H1 (cell line): ENCODE measurements at regions not wholly inside any gene's neighbourhood (a gene's known extent, or its start where the extent isn't known, plus 50 kb on each side); places are given as distances from the start of the nearest gene placed in this dataset.

ENCODE experiments used
- CTCF ChIA-PET: fragments of 300-600 bp; sonication (Branson Sonifier 250); formaldehyde crosslinking; loops from one replicate; lab custom pipeline; 2021; ENCODE audit not compliant: partially characterized antibody; lab: Charles Lee
- POLR2A ChIA-PET: fragments of 300-600 bp; sonication (Branson Sonifier 250); formaldehyde crosslinking; loops from one replicate; lab custom pipeline; 2021; ENCODE audit warnings: inconsistent platforms; ENCODE audit not compliant: partially characterized antibody; lab: Charles Lee
- DNase-seq, 2 experiments: peaks; one replicate each; pipeline versions ENCODE4 v3.0.0 to v3.0.0-alpha.2; 2010 to 2022; ENCODE audit warnings: low spot score in 2 of 2, low read depth in 1 of 2, mixed read lengths in 1 of 2
- FAIRE-seq: peaks from 2 replicates; lab custom pipeline; 2011; peaks lifted over from hg19 to GRCh38; lab: Jason Lieb, UNC
- H2AFZ ChIP-seq: 2 replicates; pipeline ENCODE4 v1.8.1; 2012; ENCODE audit warnings: low read length, inconsistent platforms
- H2AK5ac ChIP-seq: 2 replicates; pipeline ENCODE4 v1.6.1; 2013; ENCODE audit warnings: low read depth, low read length
- H2BK120ac ChIP-seq: replicated peaks from 2 replicates; pipeline ENCODE3; 2013; ENCODE audit warnings: low read depth, low read length, inconsistent platforms
- H2BK12ac ChIP-seq: 2 replicates; pipeline ENCODE4 v1.6.1; 2013; ENCODE audit warnings: low read depth, low read length
- H2BK15ac ChIP-seq: 2 replicates; pipeline ENCODE4 v1.6.1; 2013; ENCODE audit warnings: low read length
- H2BK20ac ChIP-seq: 2 replicates; pipeline ENCODE4 v1.6.1; 2013; ENCODE audit warnings: low read length
- H2BK5ac ChIP-seq: 2 replicates; pipeline ENCODE4 v1.6.1; 2013; ENCODE audit warnings: low read depth, low read length
- H3K14ac ChIP-seq: 2 replicates; pipeline ENCODE4 v1.6.1; 2013; ENCODE audit warnings: inconsistent platforms; ENCODE audit not compliant: insufficient read length
- H3K18ac ChIP-seq: 2 replicates; pipeline ENCODE4 v1.6.1; 2013; ENCODE audit warnings: low read length; ENCODE audit errors: extremely low read depth
- H3K23ac ChIP-seq: 2 replicates; pipeline ENCODE4 v1.6.1; 2013; ENCODE audit warnings: inconsistent platforms; ENCODE audit not compliant: insufficient read length
- H3K23me2 ChIP-seq: 2 replicates; pipeline ENCODE4 v1.6.1; 2013; ENCODE audit warnings: low read depth, low read length
- H3K27ac ChIP-seq: 2 replicates; pipeline ENCODE4 v1.6.1; 2011; ENCODE audit warnings: low read depth, low read length, inconsistent platforms
- H3K27me3 ChIP-seq, 4 experiments: replicated peaks in 1 of 4; 1 replicate in 1 of 4; 2 replicates in 3 of 4; pipeline versions ENCODE4 v1.6.1 to v1.8.1; 2011 to 2013; ENCODE audit warnings: low read length in 3 of 4, mild to moderate bottlenecking in 3 of 4, inconsistent platforms in 2 of 4, mixed read lengths in 2 of 4, moderate library complexity in 1 of 4; ENCODE audit not compliant: control insufficient read depth in 3 of 4, insufficient read depth in 3 of 4; ENCODE audit errors: extremely low read depth in 1 of 4
- H3K36me3 ChIP-seq, 4 experiments: 2 replicates each; pipeline versions ENCODE4 v1.6.1 to v1.8.1; 2011 to 2013; ENCODE audit warnings: mild to moderate bottlenecking in 4 of 4, low read length in 3 of 4, moderate library complexity in 2 of 4, control low read depth in 1 of 4, inconsistent platforms in 1 of 4; ENCODE audit not compliant: insufficient read depth in 4 of 4, control insufficient read depth in 2 of 4
- H3K4ac ChIP-seq: replicated peaks from 2 replicates; pipeline ENCODE3; 2013; ENCODE audit warnings: low read length, low read depth, mixed read lengths, inconsistent platforms; ENCODE audit not compliant: insufficient read length
- H3K4me1 ChIP-seq, 4 experiments: replicated peaks in 1 of 4; 1 replicate in 1 of 4; 2 replicates in 3 of 4; pipeline versions ENCODE4 v1.6.1 to v1.8.1; 2011 to 2013; ENCODE audit warnings: low read length in 3 of 4, inconsistent platforms in 2 of 4, mixed read lengths in 1 of 4; ENCODE audit not compliant: insufficient read depth in 4 of 4, control insufficient read depth in 3 of 4
- H3K4me2 ChIP-seq, 2 experiments: 2 replicates each; pipeline versions ENCODE4 v1.6.1 to v1.8.1; 2011 to 2013; ENCODE audit warnings: low read depth in 2 of 2, low read length in 2 of 2, control low read depth in 1 of 2, inconsistent platforms in 1 of 2, mild to moderate bottlenecking in 1 of 2; ENCODE audit not compliant: insufficient read depth in 1 of 2
- H3K4me3 ChIP-seq, 4 experiments: fragments of 200-600, 300-600 bp in 1 of 4; sonication (generic), shearing (Covaris generic), sonication (Bioruptor Twin) in 1 of 4; 2 replicates each; pipeline versions ENCODE4 v1.5.1 to v1.8.1; 2011 to 2016; ENCODE audit warnings: low read length in 4 of 4, low read depth in 3 of 4, control low read depth in 2 of 4, inconsistent platforms in 2 of 4, mild to moderate bottlenecking in 2 of 4, mixed read lengths in 1 of 4, moderate library complexity in 1 of 4; ENCODE audit not compliant: insufficient read depth in 2 of 4; ENCODE audit errors: extremely low read depth in 1 of 4
- H3K56ac ChIP-seq: replicated peaks from 2 replicates; pipeline ENCODE3; 2013; ENCODE audit warnings: low read depth, mild to moderate bottlenecking, mixed read lengths, low read length, inconsistent platforms; ENCODE audit not compliant: insufficient read length
- H3K79me1 ChIP-seq: 2 replicates; pipeline ENCODE4 v1.6.1; 2013; ENCODE audit warnings: low read depth, low read length, control low read depth
- H3K79me2 ChIP-seq, 2 experiments: 2 replicates each; pipeline versions ENCODE4 v1.6.1 to v1.8.1; 2012 to 2013; ENCODE audit warnings: low read length in 2 of 2, mild to moderate bottlenecking in 2 of 2, inconsistent platforms in 1 of 2; ENCODE audit not compliant: insufficient read depth in 2 of 2, control insufficient read depth in 1 of 2
- H3K9ac ChIP-seq, 4 experiments: replicated peaks in 1 of 4; 1 replicate in 1 of 4; 2 replicates in 3 of 4; pipeline versions ENCODE4 v1.6.1 to v1.8.1; 2011 to 2013; ENCODE audit warnings: low read depth in 3 of 4, low read length in 3 of 4, control low read depth in 2 of 4, mild to moderate bottlenecking in 2 of 4, moderate library complexity in 2 of 4, inconsistent platforms in 1 of 4; ENCODE audit errors: extremely low read depth in 1 of 4
- H3K9me3 ChIP-seq, 2 experiments: 2 replicates each; pipeline versions ENCODE4 v1.6.1 to v1.8.1; 2012 to 2013; ENCODE audit warnings: mild to moderate bottlenecking in 2 of 2, moderate library complexity in 2 of 2, control low read depth in 1 of 2, inconsistent platforms in 1 of 2, low read depth in 1 of 2, low read length in 1 of 2, mixed read lengths in 1 of 2; ENCODE audit not compliant: insufficient read depth in 2 of 2
- H4K20me1 ChIP-seq, 2 experiments: replicated peaks in 1 of 2; 2 replicates each; pipeline versions ENCODE3 to v1.8.1; 2011 to 2013; ENCODE audit warnings: inconsistent platforms in 2 of 2, low read length in 2 of 2, mild to moderate bottlenecking in 1 of 2; ENCODE audit not compliant: insufficient read depth in 2 of 2, control insufficient read depth in 1 of 2
- H4K5ac ChIP-seq: 2 replicates; pipeline ENCODE4 v1.6.1; 2013; ENCODE audit warnings: low read length, low read depth, mixed read lengths, inconsistent platforms; ENCODE audit not compliant: insufficient read length
- H4K8ac ChIP-seq: 2 replicates; pipeline ENCODE4 v1.8.0; 2013; ENCODE audit warnings: mild to moderate bottlenecking, moderate library complexity, low read length, inconsistent platforms; ENCODE audit not compliant: insufficient read depth; ENCODE audit errors: extremely low read depth
- H4K91ac ChIP-seq: replicated peaks from 2 replicates; pipeline ENCODE3; 2013; ENCODE audit warnings: low read length, mixed read lengths, inconsistent platforms; ENCODE audit not compliant: insufficient read length
- ASH2L ChIP-seq: fragments of 200-600, 300-600 bp; sonication (generic); IDR thresholded peaks from one replicate; pipeline ENCODE4 v1.7.1; 2017; ENCODE audit warnings: low read length
- CBX5 ChIP-seq: fragments of 300-800, 300-1000 bp; sonication (generic); IDR thresholded peaks from 2 replicates; pipeline ENCODE4 v1.7.1; 2016; ENCODE audit warnings: antibody characterized with exemption, low read length, low read depth
- CBX8 ChIP-seq: fragments of 300-800, 300-1000 bp; sonication (generic); IDR thresholded peaks from 2 replicates; pipeline ENCODE4 v1.7.1; 2016; ENCODE audit warnings: low read depth, low read length, borderline replicate concordance
- CREB1 ChIP-seq: IDR thresholded peaks from 2 replicates; pipeline ENCODE4 v1.6.1; 2012; ENCODE audit warnings: inconsistent platforms
- CTCF ChIP-seq, 3 experiments: IDR thresholded peaks; 1 replicate in 2 of 3; 2 replicates in 1 of 3; pipeline versions ENCODE4 v1.5.1 to v1.6.1; 2011; ENCODE audit warnings: low read length in 3 of 3, mild to moderate bottlenecking in 3 of 3, inconsistent platforms in 2 of 3, low read depth in 1 of 3, moderate library complexity in 1 of 3; ENCODE audit not compliant: insufficient read depth in 1 of 3; ENCODE audit errors: control extremely low read depth in 1 of 3
- NANOG ChIP-seq: IDR thresholded peaks from 2 replicates; pipeline ENCODE4 v1.6.1; 2011; ENCODE audit warnings: low read length, low read depth, mild to moderate bottlenecking, inconsistent platforms; ENCODE audit not compliant: insufficient read depth, poor library complexity, severe bottlenecking
- SIRT6 ChIP-seq: IDR thresholded peaks from one replicate; pipeline ENCODE4 v1.7.1; 2012; ENCODE audit warnings: low read length, inconsistent platforms
- SP1 ChIP-seq: IDR thresholded peaks from 2 replicates; pipeline ENCODE4 v1.6.1; 2011; ENCODE audit warnings: low read depth, low read length
- SP4 ChIP-seq: IDR thresholded peaks from 2 replicates; pipeline ENCODE4 v1.6.1; 2012; ENCODE audit warnings: low read length, inconsistent platforms
- ZNF274 ChIP-seq: IDR thresholded peaks from 2 replicates; pipeline ENCODE4 v1.7.0; 2012; ENCODE audit warnings: low read length, borderline replicate concordance; ENCODE audit errors: extremely low read depth
- WGBS, 2 experiments: shearing (Covaris generic) in 1 of 2; methylation state at CpG; one replicate each; pipeline versions ENCODE4 v1.1.6 to v1.1.7; 2013 to 2015; ENCODE audit warnings: low lambda C conversion rate in 2 of 2, mixed read lengths in 2 of 2, inconsistent platforms in 1 of 2, low coverage in 1 of 2, missing lambda C conversion rate in 1 of 2; ENCODE audit not compliant: insufficient replicate concordance in 2 of 2, insufficient coverage in 1 of 2, insufficient read length in 1 of 2; ENCODE audit errors: extremely low coverage in 1 of 2, missing lambda C conversion rate in 1 of 2; 5-methylcytosine and 5-hydroxymethylcytosine counted together

- peak overlapping the region; percentile 72; the same call in 1 of the 2 replicates for H2AFZ ChIP-seq
- DNase-seq, result no peak
- WGBS, 2 experiments, result 87% methylated on average over 4 of the region's 5 CpGs; no CpG with 5 or more reads in 1 of the 2 experiments
- TF ChIP-seq CBX8, result no peak
- no peak for TF ChIP-seq CBX5
- TF ChIP-seq CREB1, result no peak
- TF ChIP-seq ASH2L, result no peak
- no peak for TF ChIP-seq NANOG
- no peak for TF ChIP-seq SIRT6
- no peak for TF ChIP-seq SP1
- no peak for TF ChIP-seq SP4
- TF ChIP-seq ZNF274, result no peak
- TF ChIP-seq CTCF (IDR thresholded peaks at IDR 0.05; ENCODE audit: control extremely low read depth in 1 of 3, insufficient read depth in 1 of 3, low read depth in 1 of 3, low read length in 3 of 3), result no peak
Observed at GRCh38 chr10:47127188-47127785, 172.7 kb upstream of the GDF10 start.

More at GRCh38 chr10:47127188-47127785, 172.7 kb upstream of the GDF10 start:
- H2BK5ac ChIP-seq, result no peak overlapping the region
- H2BK15ac ChIP-seq, result no peak overlapping the region
- no peak overlapping the region for H2AK5ac ChIP-seq
- H4K5ac ChIP-seq, result no peak overlapping the region
- H3K36me3 ChIP-seq, result no peaks in the 10 kb centered on the region
- no peak overlapping the region for H2BK20ac ChIP-seq
- H3K4me2 ChIP-seq, result no peak overlapping the region
- no peak overlapping the region for H3K27ac ChIP-seq
- ChIA-PET CTCF (interaction anchor here (1.2 to 1.3 kb wide), 3 partner anchors 14 to 25 kb away, joined by 3 to 5 read pairs (median 3); no protein-coding TSS in a partner anchor), POLR2A (interaction anchor here (1.0 kb wide), 1 partner anchor 98 kb away, joined by 3 read pairs; no protein-coding TSS in a partner anchor)
- H3K18ac ChIP-seq, result no peak overlapping the region
- no peak overlapping the region for H2BK12ac ChIP-seq
- H3K4ac ChIP-seq, result no peak overlapping the region
- H3K56ac ChIP-seq, result no peak overlapping the region
- no peaks in the 10 kb centered on the region for H3K27me3 ChIP-seq
- H3K23me2 ChIP-seq, result peaks cover 2% of the 10 kb centered on the region; the same call in 1 of the 2 replicates
- H3K79me1 ChIP-seq, result no peaks in the 10 kb centered on the region
- H3K23ac ChIP-seq, result no peak overlapping the region
- no peaks in the 10 kb centered on the region for H3K79me2 ChIP-seq
- H3K4me1 ChIP-seq, result no peaks in the 10 kb centered on the region
- no peaks in the 10 kb centered on the region for H4K20me1 ChIP-seq
- H4K8ac ChIP-seq, result no peak overlapping the region
- no peak overlapping the region for H4K91ac ChIP-seq
- FAIRE-seq, result no peak
- H3K9ac ChIP-seq, result no peak overlapping the region
- no peak overlapping the region for H3K4me3 ChIP-seq
- no peak overlapping the region for H2BK120ac ChIP-seq
- no peaks in the 10 kb centered on the region for H3K9me3 ChIP-seq
- H3K14ac ChIP-seq, result no peak overlapping the region
